NT2/D1 (cell line): ENCODE measurements at regions not wholly inside any gene's neighbourhood (a gene's known extent, or its start where the extent isn't known, plus 50 kb on each side); places are given as distances from the start of the nearest gene placed in this dataset.

Source experiments
- YY1 ChIP-seq: IDR thresholded peaks from 2 replicates; pipeline ENCODE4 v1.6.1; 2011; ENCODE audit not compliant: insufficient read length, insufficient read depth
- ZNF274 ChIP-seq: IDR thresholded peaks from 2 replicates; pipeline ENCODE4 v1.6.1; 2011; ENCODE audit warnings: mild to moderate bottlenecking, low read depth, low read length

- no peak for TF ChIP-seq YY1
- TF ChIP-seq ZNF274: no peak
Observed at GRCh38 chr6:40688214-40688761, 101.1 kb upstream of the LRFN2 start.
